Endothelial cell of umbilical vein (primary cell): ENCODE measurements at regions not wholly inside any gene's neighbourhood (a gene's known extent, or its start where the extent isn't known, plus 50 kb on each side); places are given as distances from the start of the nearest gene placed in this dataset.

Source experiments
- CTCF ChIP-seq, 2 donors: IDR thresholded peaks; 1 replicate in 1 of 2; 2 replicates in 1 of 2; pipeline ENCODE4 v1.5.1; 2011; ENCODE audit warnings: low read length in 2 of 2, mild to moderate bottlenecking in 2 of 2, moderate library complexity in 2 of 2, control low read depth in 1 of 2, inconsistent platforms in 1 of 2, low read depth in 1 of 2; ENCODE audit not compliant: insufficient read depth in 1 of 2; ENCODE audit errors: extremely low read depth in 1 of 2
- EZH2 ChIP-seq: IDR thresholded peaks from 2 replicates; pipeline ENCODE4 v1.6.1; 2012; ENCODE audit warnings: borderline replicate concordance, low read depth, mild to moderate bottlenecking, moderate library complexity, low read length, inconsistent platforms; ENCODE audit not compliant: severe bottlenecking
- FOS ChIP-seq: IDR thresholded peaks from 2 replicates; pipeline ENCODE4 v1.6.1; 2011; ENCODE audit warnings: mild to moderate bottlenecking, low read length, moderate library complexity, borderline replicate concordance; ENCODE audit not compliant: insufficient read depth
- GATA2 ChIP-seq: IDR thresholded peaks from 2 replicates; pipeline ENCODE4 v1.7.0; 2011; ENCODE audit warnings: low read depth, mild to moderate bottlenecking, moderate library complexity, mixed read lengths, low read length; ENCODE audit not compliant: insufficient read length, insufficient read depth
- JUN ChIP-seq: IDR thresholded peaks from 2 replicates; pipeline ENCODE4 v1.6.1; 2011; ENCODE audit warnings: borderline replicate concordance, low read depth; ENCODE audit not compliant: insufficient read length, insufficient read depth
- MAX ChIP-seq: IDR thresholded peaks from 2 replicates; pipeline ENCODE4 v1.6.1; 2011; ENCODE audit not compliant: insufficient read depth, insufficient read length
- MYC ChIP-seq: IDR thresholded peaks from one replicate; pipeline ENCODE4 v1.6.1; 2011; ENCODE audit warnings: mild to moderate bottlenecking, low read depth, low read length
- POLR2A ChIP-seq: IDR thresholded peaks from 2 replicates; pipeline ENCODE4 v1.6.1; 2012; ENCODE audit warnings: low read depth, mild to moderate bottlenecking, control low read depth, low read length
- POLR2AphosphoS5 ChIP-seq: IDR thresholded peaks from 2 replicates; pipeline ENCODE4 v1.6.1; 2012; ENCODE audit warnings: low read depth, mild to moderate bottlenecking, control low read depth, low read length, moderate library complexity; ENCODE audit not compliant: insufficient read depth

- TF ChIP-seq CTCF (IDR thresholded peaks at IDR 0.05; ENCODE audit: extremely low read depth in 1 of 2, insufficient read depth in 1 of 2, low read depth in 1 of 2, low read length in 2 of 2) (no peak), POLR2A (no peak), POLR2AphosphoS5 (no peak), MAX (no peak), EZH2 (no peak), FOS (no peak), JUN (no peak), MYC (no peak), GATA2 (no peak)
Measured at GRCh38 chr4:154004507-154005170, 215.8 kb upstream of the SFRP2 start.
